HEK293 (cell line): ENCODE measurements at regions not wholly inside any gene's neighbourhood (a gene's known extent, or its start where the extent isn't known, plus 50 kb on each side); places are given as distances from the start of the nearest gene placed in this dataset.

Experiments
- CTCF ChIA-PET: fragments of 350-600 bp; formaldehyde crosslinking; extraction: SDS; loops from one replicate; lab custom pipeline; 2021; ENCODE audit warnings: antibody characterized with exemption; lab: Yijun Ruan, JAX
- POLR2A ChIA-PET: fragments of 300-600 bp; formaldehyde crosslinking; extraction: SDS; loops from one replicate; lab custom pipeline; 2020; ENCODE audit warnings: antibody characterized with exemption, inconsistent platforms; lab: Yijun Ruan, JAX
- H3K27ac ChIP-seq: fragments of 200-500 bp; sonication (Bioruptor generic); 2 replicates; pipeline ENCODE4 v1.5.1; 2014; ENCODE audit warnings: low read depth, low read length, control low read depth, inconsistent platforms; ENCODE audit errors: extremely low read depth
- H3K36me3 ChIP-seq, 2 experiments: fragments of 200-500 bp in 1 of 2; sonication (Bioruptor generic) in 1 of 2; 1 replicate in 1 of 2; 2 replicates in 1 of 2; pipeline ENCODE4 v1.5.1; 2014 to 2017; ENCODE audit warnings: inconsistent platforms in 2 of 2, low read length in 2 of 2; ENCODE audit not compliant: control insufficient read depth in 2 of 2, insufficient read depth in 1 of 2
- H3K4me1 ChIP-seq: fragments of 200-500 bp; sonication (Bioruptor generic); 2 replicates; pipeline ENCODE4 v1.5.1; 2014; ENCODE audit warnings: mild to moderate bottlenecking, low read length, inconsistent platforms; ENCODE audit not compliant: control insufficient read depth, insufficient read depth
- H3K4me3 ChIP-seq: 2 replicates; pipeline ENCODE4 v1.5.1; 2011; ENCODE audit warnings: low read depth, mild to moderate bottlenecking, control low read depth, low read length, moderate library complexity
- H3K9me3 ChIP-seq: fragments of 200-500 bp; sonication (Bioruptor generic); 2 replicates; pipeline ENCODE4 v1.5.1; 2014; ENCODE audit warnings: low read depth, low read length, inconsistent platforms; ENCODE audit not compliant: control insufficient read depth, insufficient read depth
- CTCF ChIP-seq: fragments of 450-650 bp; formaldehyde crosslinking; IDR thresholded peaks from 2 replicates; pipeline ENCODE4 v1.5.1; 2016; ENCODE audit warnings: missing biosample characterization, missing genetic modification characterization
- EGR2 ChIP-seq: fragments of 450-650 bp; formaldehyde crosslinking; IDR thresholded peaks from 2 replicates; pipeline ENCODE4 v1.5.1; 2016; ENCODE audit warnings: low read depth, missing biosample characterization, missing genetic modification characterization
- KLF16 ChIP-seq: fragments of 450-650 bp; formaldehyde crosslinking; IDR thresholded peaks from 2 replicates; pipeline ENCODE4 v1.5.1; 2017; ENCODE audit warnings: missing biosample characterization, missing genetic modification characterization
- SETDB1 ChIP-seq: IDR thresholded peaks from one replicate; pipeline ENCODE4 v1.6.1; 2017; ENCODE audit warnings: mild to moderate bottlenecking, low read length, moderate library complexity, mixed read lengths; ENCODE audit not compliant: insufficient read length
- YY2 ChIP-seq: fragments of 450-650 bp; formaldehyde crosslinking; IDR thresholded peaks from 2 replicates; pipeline ENCODE4 v1.5.1; 2016; ENCODE audit warnings: missing biosample characterization, missing genetic modification characterization
- ZNF133 ChIP-seq: fragments of 450-650 bp; formaldehyde crosslinking; IDR thresholded peaks from 2 replicates; pipeline ENCODE4 v1.5.1; 2016; ENCODE audit warnings: missing biosample characterization, missing genetic modification characterization
- ZNF214 ChIP-seq: fragments of 450-650 bp; formaldehyde crosslinking; IDR thresholded peaks from 2 replicates; pipeline ENCODE4 v1.5.1; 2017; ENCODE audit warnings: missing biosample characterization, mild to moderate bottlenecking, missing genetic modification characterization, borderline replicate concordance
- ZNF280D ChIP-seq: fragments of 450-650 bp; formaldehyde crosslinking; IDR thresholded peaks from 2 replicates; pipeline ENCODE4 v1.5.1; 2016; ENCODE audit warnings: missing biosample characterization, missing genetic modification characterization
- ZNF521 ChIP-seq: fragments of 450-650 bp; formaldehyde crosslinking; IDR thresholded peaks from 2 replicates; pipeline ENCODE4 v1.5.1; 2017; ENCODE audit warnings: missing biosample characterization, mild to moderate bottlenecking, missing genetic modification characterization
- ZNF544 ChIP-seq: fragments of 450-650 bp; formaldehyde crosslinking; IDR thresholded peaks from 2 replicates; pipeline ENCODE4 v1.5.0; 2017; ENCODE audit warnings: missing biosample characterization, missing genetic modification characterization
- ZNF623 ChIP-seq: fragments of 450-650 bp; formaldehyde crosslinking; IDR thresholded peaks from 2 replicates; pipeline ENCODE4 v1.5.1; 2016; ENCODE audit warnings: missing biosample characterization, missing genetic modification characterization
- ZNF664 ChIP-seq: fragments of 450-650 bp; formaldehyde crosslinking; IDR thresholded peaks from 2 replicates; pipeline ENCODE4 v1.5.1; 2016; ENCODE audit warnings: missing biosample characterization, missing genetic modification characterization
- ZNF692 ChIP-seq: fragments of 450-650 bp; formaldehyde crosslinking; IDR thresholded peaks from 2 replicates; pipeline ENCODE4 v1.5.1; 2016; ENCODE audit warnings: missing biosample characterization, missing genetic modification characterization
- ZNF768 ChIP-seq: fragments of 450-650 bp; formaldehyde crosslinking; IDR thresholded peaks from 2 replicates; pipeline ENCODE4 v1.5.1; 2018; ENCODE audit warnings: missing biosample characterization, mild to moderate bottlenecking, missing genetic modification characterization
- ZNF843 ChIP-seq: fragments of 450-650 bp; formaldehyde crosslinking; IDR thresholded peaks from 2 replicates; pipeline ENCODE4 v1.5.1; 2016; ENCODE audit warnings: missing biosample characterization, missing genetic modification characterization

- H3K36me3 ChIP-seq = no peaks in the 10 kb centered on the region
- H3K9me3 ChIP-seq = no peaks in the 10 kb centered on the region
- H3K27ac ChIP-seq = no peak overlapping the region
- no peaks in the 10 kb centered on the region for H3K4me1 ChIP-seq
- H3K4me3 ChIP-seq = no peak overlapping the region
- ChIA-PET CTCF (interaction anchor here (0.9 to 2.2 kb wide), 7 partner anchors 14 to 113 kb away, joined by 3 to 10 read pairs (median 4); no protein-coding TSS in a partner anchor), POLR2A (no interaction called here)
- no peak for TF ChIP-seq CTCF
- TF ChIP-seq, all 188 proteins: peak for 0
Observed at GRCh38 chr7:38328814-38329213, 55.4 kb upstream of the TARP start.

- Histone ChIP-seq H3K27ac (no peak overlapping the region), H3K4me3 (no peak overlapping the region), H3K4me1 (no peaks in the 10 kb centered on the region), H3K36me3 (no peaks in the 10 kb centered on the region), H3K9me3 (no peaks in the 10 kb centered on the region)
- ChIA-PET POLR2A (no interaction called here), CTCF (interaction anchor here (0.6 to 2.2 kb wide), 6 partner anchors 8 to 220 kb away, joined by 3 to 31 read pairs (median 4); no protein-coding TSS in a partner anchor)
- TF ChIP-seq ZNF664 (tag by site-specific recombination) (no peak), EGR2 (tag by site-specific recombination) (no peak), ZNF544 (no peak), ZNF768 (tag by site-specific recombination) (no peak), ZNF280D (no peak), ZNF521 (no peak), ZNF133 (tag by site-specific recombination) (no peak), ZNF843 (no peak), ZNF214 (tag by site-specific recombination) (no peak), SETDB1 (no peak), KLF16 (tag by site-specific recombination) (no peak), ZNF692 (no peak), YY2 (tag by site-specific recombination) (no peak), ZNF623 (no peak)
Observed at GRCh38 chr7:38327637-38328036, 54.2 kb upstream of the TARP start.
